Chondrocyte (in vitro differentiated cells): ENCODE measurements at regions not wholly inside any gene's neighbourhood (a gene's known extent, or its start where the extent isn't known, plus 50 kb on each side); places are given as distances from the start of the nearest gene placed in this dataset.

Source experiments
- DNase-seq: peaks from one replicate; pipeline ENCODE4 v3.0.0; 2021; ENCODE audit warnings: mixed read lengths, low spot score
- H3K27ac Mint-ChIP-seq: one replicate; pipeline ENCODE4 v1.8.0; 2021; ENCODE audit warnings: mild to moderate bottlenecking, moderate library complexity, mixed read lengths; ENCODE audit not compliant: unreplicated experiment
- H3K27me3 Mint-ChIP-seq: 2 replicates; pipeline ENCODE4 v1.8.0; 2021; ENCODE audit warnings: low read depth, mixed read lengths
- H3K36me3 Mint-ChIP-seq: 2 replicates; pipeline ENCODE4 v1.8.0; 2021; ENCODE audit warnings: low read depth, mixed read lengths
- H3K4me1 Mint-ChIP-seq: 2 replicates; pipeline ENCODE4 v1.8.0; 2021; ENCODE audit warnings: low read depth, mild to moderate bottlenecking, mixed read lengths
- H3K4me3 Mint-ChIP-seq: one replicate; pipeline ENCODE4 v1.8.0; 2021; ENCODE audit warnings: mild to moderate bottlenecking, moderate library complexity, mixed read lengths; ENCODE audit not compliant: unreplicated experiment
- H3K9me3 Mint-ChIP-seq: 2 replicates; pipeline ENCODE4 v1.8.0; 2021; ENCODE audit warnings: low read depth, mixed read lengths
- CTCF ChIP-seq: fragments of 200-600 bp; sonication (generic); IDR thresholded peaks from 2 replicates; pipeline ENCODE4 v1.5.0; 2021; ENCODE audit warnings: antibody characterized with exemption, mild to moderate bottlenecking, moderate library complexity

GRCh38 chr7:121490309-121490708 lies 94.2 kb upstream of the FAM3C start:
- Mint-ChIP-seq H3K27ac (no peak overlapping the region), H3K36me3 (no peaks in the 10 kb centered on the region), H3K9me3 (no peaks in the 10 kb centered on the region), H3K4me3 (no peak overlapping the region), H3K27me3 (no peaks in the 10 kb centered on the region), H3K4me1 (peaks cover 28% of the 10 kb centered on the region)
- no peak for DNase-seq
- no peak for TF ChIP-seq CTCF

- DNase-seq = no peak
- Mint-ChIP-seq H3K9me3 (no peaks in the 10 kb centered on the region), H3K4me1 (peaks cover 24% of the 10 kb centered on the region), H3K27me3 (no peaks in the 10 kb centered on the region), H3K36me3 (no peaks in the 10 kb centered on the region), H3K4me3 (no peak overlapping the region), H3K27ac (no peak overlapping the region)
- no peak for TF ChIP-seq CTCF
Observed at GRCh38 chr7:121489440-121489839, 93.3 kb upstream of the FAM3C start.

- H3K4me1 Mint-ChIP-seq = peaks cover 19% of the 10 kb centered on the region
- TF ChIP-seq CTCF = no peak
- no peak for DNase-seq
- no peak overlapping the region for H3K27ac Mint-ChIP-seq
- H3K36me3 Mint-ChIP-seq = no peaks in the 10 kb centered on the region
- no peaks in the 10 kb centered on the region for H3K27me3 Mint-ChIP-seq
- H3K4me3 Mint-ChIP-seq = no peak overlapping the region
- no peaks in the 10 kb centered on the region for H3K9me3 Mint-ChIP-seq
Observed at GRCh38 chr7:121488111-121488650, 92.1 kb upstream of the FAM3C start.

- Mint-ChIP-seq H3K4me3 (no peak overlapping the region), H3K36me3 (no peaks in the 10 kb centered on the region), H3K4me1 (peaks cover 21% of the 10 kb centered on the region), H3K27me3 (no peaks in the 10 kb centered on the region), H3K27ac (no peak overlapping the region), H3K9me3 (no peaks in the 10 kb centered on the region)
- TF ChIP-seq CTCF = no peak
- no peak for DNase-seq
Observed at GRCh38 chr7:121486590-121486989, 90.5 kb upstream of the FAM3C start.

- no peaks in the 10 kb centered on the region for H3K36me3 Mint-ChIP-seq
- no peak overlapping the region for H3K27ac Mint-ChIP-seq
- no peak for DNase-seq
- H3K4me1 Mint-ChIP-seq = peaks cover 25% of the 10 kb centered on the region
- H3K9me3 Mint-ChIP-seq = no peaks in the 10 kb centered on the region
- H3K27me3 Mint-ChIP-seq = no peaks in the 10 kb centered on the region
- no peak overlapping the region for H3K4me3 Mint-ChIP-seq
- no peak for TF ChIP-seq CTCF
Observed at GRCh38 chr7:121485467-121486243, 89.5 kb upstream of the FAM3C start.
